Fibroblast of lung (primary cell): ENCODE measurements at regions not wholly inside any gene's neighbourhood (a gene's known extent, or its start where the extent isn't known, plus 50 kb on each side); places are given as distances from the start of the nearest gene placed in this dataset.

Experiments used
- CTCF ChIP-seq, 2 donors: IDR thresholded peaks in 1 of 2; conservative IDR thresholded peaks in 1 of 2; 1 replicate in 1 of 2; 2 replicates in 1 of 2; pipeline ENCODE4 v1.5.1; 2011 to 2012; ENCODE audit warnings: low read length in 2 of 2, control low read depth in 1 of 2, inconsistent platforms in 1 of 2, low read depth in 1 of 2, mild to moderate bottlenecking in 1 of 2
- EZH2 ChIP-seq: IDR thresholded peaks from 2 replicates; pipeline ENCODE4 v1.5.1; 2012; ENCODE audit warnings: low read length, control low read depth, mild to moderate bottlenecking; ENCODE audit errors: missing control alignments

- TF ChIP-seq CTCF (conservative IDR thresholded peaks at IDR 0.05 in 1 of 2, IDR thresholded peaks at IDR 0.05 in 1 of 2; ENCODE audit: low read depth in 1 of 2, low read length in 2 of 2), result no peak
- TF ChIP-seq EZH2, result no peak
These were observed 836.5 kb upstream of the CXADR start for GRCh38 chr21:16676391-16676790.
